Stomach (tissue), 4 donors: ENCODE measurements at regions not wholly inside any gene's neighbourhood (a gene's known extent, or its start where the extent isn't known, plus 50 kb on each side); places are given as distances from the start of the nearest gene placed in this dataset.

ENCODE experiments used
- EP300 ChIP-seq: sonication (generic); formaldehyde crosslinking; IDR thresholded peaks from one replicate; pipeline ENCODE4 v1.6.1; 2017; ENCODE audit warnings: antibody characterized with exemption
- POLR2A ChIP-seq, 4 donors: fragments of 450-650 bp; IDR thresholded peaks; one replicate each; pipeline ENCODE4 v1.6.1; 2016; ENCODE audit warnings: antibody characterized with exemption in 4 of 4, control low read depth in 2 of 4, mild to moderate bottlenecking in 1 of 4, moderate library complexity in 1 of 4
- POLR2AphosphoS5 ChIP-seq, 3 donors: sonication (generic); formaldehyde crosslinking; IDR thresholded peaks; one replicate each; pipeline ENCODE4 v1.6.1; 2016; ENCODE audit warnings: antibody characterized with exemption in 3 of 3
- TF ChIP-seq, protein P1 (sequence below), 7 experiments: fragments of 450-650 bp in 4 of 7; fragments of 200-600 bp in 3 of 7; sonication (generic) in 3 of 7; IDR thresholded peaks; one replicate each; pipeline ENCODE4 v1.5.1; 2016 to 2019; ENCODE audit warnings: antibody characterized with exemption in 7 of 7, control low read depth in 2 of 7, mild to moderate bottlenecking in 1 of 7

- TF ChIP-seq, protein P1, sequence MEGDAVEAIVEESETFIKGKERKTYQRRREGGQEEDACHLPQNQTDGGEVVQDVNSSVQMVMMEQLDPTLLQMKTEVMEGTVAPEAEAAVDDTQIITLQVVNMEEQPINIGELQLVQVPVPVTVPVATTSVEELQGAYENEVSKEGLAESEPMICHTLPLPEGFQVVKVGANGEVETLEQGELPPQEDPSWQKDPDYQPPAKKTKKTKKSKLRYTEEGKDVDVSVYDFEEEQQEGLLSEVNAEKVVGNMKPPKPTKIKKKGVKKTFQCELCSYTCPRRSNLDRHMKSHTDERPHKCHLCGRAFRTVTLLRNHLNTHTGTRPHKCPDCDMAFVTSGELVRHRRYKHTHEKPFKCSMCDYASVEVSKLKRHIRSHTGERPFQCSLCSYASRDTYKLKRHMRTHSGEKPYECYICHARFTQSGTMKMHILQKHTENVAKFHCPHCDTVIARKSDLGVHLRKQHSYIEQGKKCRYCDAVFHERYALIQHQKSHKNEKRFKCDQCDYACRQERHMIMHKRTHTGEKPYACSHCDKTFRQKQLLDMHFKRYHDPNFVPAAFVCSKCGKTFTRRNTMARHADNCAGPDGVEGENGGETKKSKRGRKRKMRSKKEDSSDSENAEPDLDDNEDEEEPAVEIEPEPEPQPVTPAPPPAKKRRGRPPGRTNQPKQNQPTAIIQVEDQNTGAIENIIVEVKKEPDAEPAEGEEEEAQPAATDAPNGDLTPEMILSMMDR (IDR thresholded peaks at IDR 0.05): no peak
- no peak for TF ChIP-seq POLR2A (IDR thresholded peaks at IDR 0.05)
- TF ChIP-seq POLR2AphosphoS5 (IDR thresholded peaks at IDR 0.05): no peak
- no peak for TF ChIP-seq EP300
Observed at GRCh38 chr3:18797378-18797777, 350.9 kb upstream of the KCNH8 start.
